KBM-7 (cell line): ENCODE measurements at regions not wholly inside any gene's neighbourhood (a gene's known extent, or its start where the extent isn't known, plus 50 kb on each side); places are given as distances from the start of the nearest gene placed in this dataset.

ENCODE experiments used
- DNase-seq: peaks from one replicate; pipeline ENCODE4 v3.0.0-alpha.2; 2015
- in situ Hi-C: fragments of 300-500 bp; cut with MboI; formaldehyde crosslinking; loops from 2 replicates; pipeline ENCODE4 v1.14.3; 2020; ENCODE audit warnings: low sequenced_read_pairs, low pct_unique_long_range_greater_than_20kb, mixed read lengths

- in situ Hi-C loops = no loop called here
- DNase-seq = no peak
These were observed 67.4 kb upstream of the EPB41L3 start for GRCh38 chr18:5611221-5611620.

GRCh38 chr18:5608846-5609245, 65.0 kb upstream of the EPB41L3 start:
- in situ Hi-C loops = no loop called here
- no peak for DNase-seq

GRCh38 chr18:5606951-5607350, 63.2 kb upstream of the EPB41L3 start:
- in situ Hi-C loops = no loop called here
- no peak for DNase-seq

GRCh38 chr18:5604778-5605177, 61.0 kb upstream of the EPB41L3 start:
- in situ Hi-C loops = no loop called here
- DNase-seq = no peak

- in situ Hi-C loops = no loop called here
- no peak for DNase-seq
These were observed 59.4 kb upstream of the EPB41L3 start for GRCh38 chr18:5603153-5603552.

- in situ Hi-C loops = no loop called here
- no peak for DNase-seq
These were observed 57.4 kb upstream of the EPB41L3 start for GRCh38 chr18:5601188-5601624.

- peak; percentile 57 for DNase-seq
- in situ Hi-C loops = no loop called here
These were observed 56.7 kb upstream of the EPB41L3 start for GRCh38 chr18:5600378-5601071.

GRCh38 chr18:5596585-5596984, 52.8 kb upstream of the EPB41L3 start:
- in situ Hi-C loops = no loop called here
- DNase-seq = no peak
